ENCODE measurements at regions not wholly inside any gene's neighbourhood (a gene's known extent, or its start where the extent isn't known, plus 50 kb on each side); places are given as distances from the start of the nearest gene placed in this dataset.

GRCh38 chr1:106621853-106622252 is 434.6 kb upstream of the PRMT6 start:
- TF ChIP-seq CTCF (IDR thresholded peaks at IDR 0.05; ENCODE audit: low read depth, low read length) (no peak), MAX (IDR thresholded peaks at IDR 0.05; ENCODE audit: low read depth, low read length) (no peak)
